ENCODE measurements at regions not wholly inside any gene's neighbourhood (a gene's known extent, or its start where the extent isn't known, plus 50 kb on each side); places are given as distances from the start of the nearest gene placed in this dataset.

GRCh38 chr7:1366801-1367405 lies 92.4 kb downstream of the MICALL2 start:
- intact Hi-C loops (cut with DNase I, micrococcal nuclease) = no loop called here
- DNase-seq = no peak

DNA sequence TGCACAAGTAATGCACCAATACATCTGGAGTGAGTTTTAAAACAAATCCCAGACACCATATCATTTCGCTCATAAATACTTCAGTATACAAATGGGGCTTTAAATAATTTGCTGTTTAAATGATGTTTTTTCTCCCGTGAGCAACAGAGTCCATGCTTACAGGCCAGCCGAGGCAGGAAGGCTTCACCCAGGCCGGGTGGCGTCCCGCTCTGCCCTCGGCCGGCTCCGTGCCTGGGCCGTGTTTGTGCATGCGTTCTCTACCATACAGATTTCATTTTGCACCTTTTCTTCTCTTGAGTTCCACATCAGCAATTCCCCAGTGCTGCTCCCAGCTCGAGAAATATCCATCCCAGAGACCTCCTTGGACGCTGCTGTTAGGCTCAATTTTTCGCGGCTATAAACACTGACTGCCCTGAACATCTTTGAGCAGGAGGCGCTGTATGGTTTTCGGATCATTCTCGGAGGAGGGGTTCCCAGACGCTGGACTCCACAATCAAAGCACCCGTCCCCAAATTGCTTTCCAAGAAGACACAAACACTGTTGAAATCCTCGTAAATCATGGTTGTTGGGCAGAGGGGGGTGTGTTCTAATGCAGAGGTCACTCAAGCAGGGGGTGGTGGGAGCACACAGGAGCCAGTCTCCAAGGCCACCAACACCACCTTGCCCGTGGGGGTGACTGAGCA lies 91.6 kb downstream of the MICALL2 start:
- ATAC-seq (no peak), DNase-seq (no peak)
- intact Hi-C loops (cut with DNase I, micrococcal nuclease) = no loop called here

More at GRCh38 chr7:1366801-1367405, 92.4 kb downstream of the MICALL2 start:
- ATAC-seq = no peak

DNA sequence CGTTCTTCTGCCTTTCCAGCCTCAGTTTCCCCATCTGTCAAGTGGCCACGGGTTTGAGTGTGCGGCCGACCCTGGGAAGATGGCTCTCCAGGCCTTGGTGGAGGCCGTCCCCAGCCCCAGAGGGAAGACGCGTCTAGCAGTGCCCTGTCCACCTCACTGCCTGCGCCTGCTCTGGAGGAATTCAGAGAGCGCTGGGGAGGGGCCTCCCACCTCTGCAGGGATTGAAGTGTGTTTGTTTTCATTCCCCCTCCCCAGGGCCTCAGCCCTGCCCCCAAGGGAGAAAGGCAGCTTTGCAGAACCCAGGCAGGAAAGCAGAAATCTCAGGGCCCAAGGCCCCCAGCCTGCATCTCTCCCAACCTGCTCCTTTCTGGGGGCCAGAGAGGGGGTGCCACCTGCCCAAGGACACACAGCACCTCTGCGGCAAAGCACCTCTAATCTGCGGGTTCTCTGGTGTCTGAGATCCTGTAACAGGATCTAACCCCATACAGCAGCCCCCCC lies 91.0 kb downstream of the MICALL2 start:
- intact Hi-C loops (cut with DNase I, micrococcal nuclease) = no loop called here
- no peak for ATAC-seq
- no peak for DNase-seq

- no peak for DNase-seq
- intact Hi-C loops (cut with DNase I, micrococcal nuclease) = no loop called here
- ATAC-seq = no peak
Measured at GRCh38 chr7:1368682-1369571, 90.3 kb downstream of the MICALL2 start.

GRCh38 chr7:1369916-1370657 lies 89.2 kb downstream of the MICALL2 start:
- intact Hi-C loops (cut with DNase I, micrococcal nuclease) = no loop called here
- ATAC-seq = no peak
- no peak for DNase-seq

GRCh38 chr7:1370738-1371137 lies 88.5 kb downstream of the MICALL2 start:
- DNase-seq (no peak), ATAC-seq (no peak)
- intact Hi-C loops (cut with DNase I, micrococcal nuclease) = no loop called here

DNA sequence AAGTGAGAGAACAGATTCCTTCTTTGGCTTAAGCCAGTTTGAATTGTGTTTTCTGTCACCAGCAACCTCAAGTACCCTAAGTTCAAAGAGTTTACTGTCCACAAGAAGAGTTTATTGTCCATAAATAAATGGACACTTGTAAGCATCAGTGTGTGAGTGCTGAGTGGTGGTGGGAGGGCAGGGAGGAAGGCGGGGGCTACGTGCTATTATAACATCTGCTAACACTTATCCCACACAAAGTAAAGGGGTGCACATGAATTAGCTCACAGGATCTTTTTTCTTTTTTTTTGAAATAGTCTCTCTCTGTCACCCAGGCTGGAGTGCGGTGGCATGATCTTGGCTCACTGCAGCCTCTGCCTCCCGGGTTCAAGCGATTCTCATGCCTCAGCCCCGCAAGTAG lies 87.2 kb downstream of the MICALL2 start:
- no peak for ATAC-seq
- DNase-seq = no peak
- intact Hi-C loops (cut with DNase I, micrococcal nuclease) = no loop called here

- intact Hi-C loops (cut with DNase I, micrococcal nuclease) = no loop called here
- ATAC-seq = no peak
Measured at GRCh38 chr7:1372671-1373379, 86.4 kb downstream of the MICALL2 start.

GRCh38 chr7:1377111-1377909 lies 82.0 kb downstream of the MICALL2 start:
- ATAC-seq = no peak
- intact Hi-C loops (cut with DNase I, micrococcal nuclease) = no loop called here
- DNase-seq = no peak

More at GRCh38 chr7:1372671-1373379, 86.4 kb downstream of the MICALL2 start:
- DNase-seq = no peak

DNA sequence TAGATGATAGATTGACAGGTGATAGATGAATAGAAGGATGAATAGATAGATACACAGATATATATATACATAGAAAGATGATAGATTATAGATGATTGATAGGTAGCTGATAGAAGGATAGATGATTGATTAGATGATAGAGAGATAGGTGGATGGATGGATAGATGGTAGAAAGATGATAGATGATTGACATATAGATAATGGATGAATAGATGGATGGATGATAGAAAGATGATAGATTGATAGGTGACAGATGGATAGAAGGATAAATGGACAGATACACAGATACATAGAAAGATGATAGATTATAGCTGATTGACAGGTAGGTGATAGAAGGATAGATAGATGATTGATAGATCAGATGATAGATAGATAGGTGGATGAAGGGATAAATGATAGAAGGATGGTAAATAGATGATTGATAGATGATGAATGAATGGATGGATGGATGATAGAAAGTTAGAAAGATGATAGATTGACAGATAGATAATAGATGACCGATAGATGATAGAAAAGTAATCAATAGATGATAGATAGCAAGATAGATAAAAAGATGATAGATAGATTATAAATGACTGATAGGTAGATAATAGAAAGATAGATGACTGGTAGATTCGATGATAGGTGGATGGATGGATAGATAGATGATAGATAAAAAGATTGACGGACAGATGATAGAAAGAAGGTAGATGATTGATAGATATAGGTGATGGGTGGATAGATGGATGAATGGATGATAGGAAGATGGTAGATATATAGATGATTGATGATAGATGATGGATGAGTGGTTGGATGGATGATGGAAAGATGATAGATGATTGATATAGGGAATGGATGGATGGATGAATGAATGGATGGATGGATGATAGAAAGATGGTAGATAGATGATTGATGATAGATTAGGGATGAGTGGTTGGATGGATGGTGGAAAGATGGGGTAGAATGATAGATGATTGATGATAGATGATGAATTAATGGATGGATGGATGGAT lies 80.4 kb downstream of the MICALL2 start:
- DNase-seq (no peak), ATAC-seq (no peak)
- intact Hi-C loops (cut with DNase I, micrococcal nuclease) = no loop called here

DNA sequence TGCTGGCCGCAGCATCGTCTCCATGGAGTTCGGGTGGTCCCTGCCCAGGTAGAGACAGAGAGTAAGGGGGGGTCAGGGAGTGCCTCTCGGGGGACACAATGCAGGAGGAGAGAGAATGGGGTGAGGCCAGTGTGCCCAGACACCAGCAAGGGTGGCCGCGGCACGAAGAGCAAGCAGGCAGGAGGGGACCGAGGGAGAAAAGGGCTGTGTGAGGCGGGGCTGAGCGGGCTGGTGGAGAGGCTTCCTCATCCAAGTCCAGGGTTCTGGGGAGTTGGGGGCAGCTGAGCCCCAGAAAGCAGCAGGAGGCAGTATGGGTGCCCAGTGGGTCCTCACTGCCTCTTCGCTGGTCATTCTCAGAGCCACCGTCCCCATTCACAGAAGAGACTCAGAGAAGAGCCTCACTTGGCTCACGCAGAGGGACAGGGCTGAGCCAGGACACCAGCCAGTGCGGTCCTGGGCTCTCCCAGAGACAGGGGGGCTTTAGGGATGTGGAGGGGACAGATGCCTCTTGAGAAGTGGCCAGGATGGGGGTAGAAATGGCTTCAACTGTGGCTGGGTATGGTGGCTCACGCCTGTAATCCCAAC lies 78.9 kb downstream of the MICALL2 start:
- ATAC-seq (no peak), DNase-seq (no peak)
- intact Hi-C loops (cut with DNase I, micrococcal nuclease) = no loop called here

DNA sequence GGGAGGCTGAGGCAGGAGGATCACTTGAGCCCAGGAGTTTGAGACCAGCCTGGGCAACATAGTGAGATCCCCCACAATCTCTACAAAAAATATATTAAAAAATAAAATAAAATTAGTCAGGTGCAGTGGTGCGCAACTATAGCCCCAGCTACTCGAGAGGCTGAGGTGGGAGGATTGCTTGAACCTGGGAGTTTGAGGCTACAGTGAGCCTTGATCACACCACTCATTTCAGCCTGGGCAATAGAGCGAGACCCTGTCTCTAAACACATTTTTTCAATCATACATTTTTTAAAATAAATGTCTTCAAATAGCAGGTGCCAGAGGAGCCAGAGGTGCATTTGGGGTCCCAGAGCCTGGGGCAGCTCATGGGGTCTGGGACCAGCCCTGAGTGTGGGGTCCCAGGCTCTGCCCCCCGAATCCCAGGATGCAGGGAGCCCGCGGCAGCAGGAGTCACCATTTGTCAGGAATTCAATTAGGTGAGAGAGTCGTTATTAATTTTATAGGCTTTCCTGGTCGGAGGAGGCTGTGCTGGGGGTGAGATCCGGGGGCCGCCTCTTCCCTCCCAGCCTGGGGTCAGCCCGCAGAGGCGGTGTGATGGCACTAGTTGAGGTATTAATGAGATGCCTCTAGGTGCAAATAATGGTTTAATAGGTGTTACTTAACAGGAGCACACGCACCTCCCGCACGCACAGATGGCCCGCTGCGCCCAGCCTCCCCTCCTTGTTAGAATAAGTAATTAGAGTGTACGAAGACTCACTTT lies 78.3 kb downstream of the MICALL2 start:
- no peak for DNase-seq
- intact Hi-C loops (cut with DNase I, micrococcal nuclease) = no loop called here
- ATAC-seq = no peak

- intact Hi-C loops (cut with DNase I, micrococcal nuclease) = no loop called here
- no peak for ATAC-seq
- no peak for DNase-seq
Measured at GRCh38 chr7:1382553-1383397, 76.5 kb downstream of the MICALL2 start.

DNA sequence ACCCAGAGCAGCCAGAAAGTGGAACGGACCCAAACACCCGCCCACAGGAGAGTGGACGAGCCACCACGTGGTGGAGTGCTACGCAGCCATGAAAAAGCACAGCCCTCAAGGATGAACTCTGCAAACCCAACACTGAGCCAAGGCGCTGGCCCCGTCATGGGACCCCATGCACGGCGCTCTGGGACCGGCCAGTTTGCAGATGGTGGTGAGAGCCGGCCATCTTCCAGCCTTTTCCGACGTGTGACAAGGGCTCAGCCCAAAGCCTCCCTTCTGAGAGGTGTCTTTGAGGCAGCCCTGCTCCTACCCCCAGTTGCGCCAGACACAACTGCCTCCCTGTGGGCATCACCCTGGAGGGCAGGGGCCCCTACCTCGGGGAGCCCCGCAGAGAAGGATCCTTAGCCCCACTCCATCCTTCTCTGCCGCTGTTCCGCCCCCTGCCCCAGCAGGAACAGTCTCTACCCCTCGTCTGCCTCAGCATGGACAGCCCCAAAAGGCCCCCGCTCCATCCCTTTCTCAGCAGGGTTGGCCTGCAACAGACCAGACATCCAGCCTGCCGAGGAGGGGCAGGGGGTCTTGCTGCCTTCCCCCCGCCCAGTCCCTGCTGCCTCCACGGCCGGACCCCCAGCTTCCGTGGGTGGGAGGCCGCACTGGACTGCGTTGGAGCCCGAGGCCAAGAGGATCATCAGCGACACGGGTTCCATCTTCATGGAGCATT lies 75.7 kb downstream of the MICALL2 start:
- no peak for ATAC-seq
- no peak for DNase-seq
- intact Hi-C loops (cut with DNase I, micrococcal nuclease) = no loop called here
